ENCODE measurements at regions not wholly inside any gene's neighbourhood (a gene's known extent, or its start where the extent isn't known, plus 50 kb on each side); places are given as distances from the start of the nearest gene placed in this dataset.
A peak's percentile ranks its signal among the peaks of the same experiment; 100 is the strongest.
"Not testable (repeated sequence)": the region's sequence is repeated elsewhere in the genome, so short reads cannot be mapped to it uniquely, and the experiment has no call there.

DNA sequence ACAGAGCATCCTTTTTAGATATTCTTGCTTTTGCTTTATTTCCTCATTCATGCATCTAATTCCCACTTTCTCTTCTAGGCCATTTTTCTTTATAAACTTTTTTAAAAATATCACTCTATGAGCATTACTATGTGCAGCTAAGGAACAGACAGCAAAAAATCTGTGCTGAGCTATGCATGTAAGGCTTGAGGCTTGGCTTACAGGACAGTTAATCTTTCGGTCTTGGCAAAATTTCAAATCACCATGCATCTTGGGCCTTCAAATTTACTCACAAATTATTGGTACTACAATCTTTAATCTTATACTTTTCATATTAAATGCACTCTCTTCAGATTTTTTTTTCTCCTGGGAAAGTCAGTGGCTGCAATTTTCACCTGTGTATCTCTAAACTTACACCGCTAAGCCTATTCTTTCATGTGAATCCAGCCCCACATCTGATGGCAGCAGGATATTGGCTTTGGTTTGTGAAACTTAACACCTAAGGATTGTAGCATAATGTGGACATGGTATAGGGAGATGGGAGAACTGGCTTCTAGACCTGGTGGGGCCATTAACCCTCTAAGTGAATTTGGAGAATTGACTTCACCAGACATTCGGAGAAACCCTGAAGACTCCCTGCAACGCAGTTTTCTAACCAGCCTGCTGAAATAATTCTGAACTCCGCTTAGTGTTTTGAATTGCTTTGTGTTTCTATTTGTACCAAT, 278.3 kb downstream of the SPRY1 start:
- DNase-seq (ENCODE audit: low spot score): no peak

DNA sequence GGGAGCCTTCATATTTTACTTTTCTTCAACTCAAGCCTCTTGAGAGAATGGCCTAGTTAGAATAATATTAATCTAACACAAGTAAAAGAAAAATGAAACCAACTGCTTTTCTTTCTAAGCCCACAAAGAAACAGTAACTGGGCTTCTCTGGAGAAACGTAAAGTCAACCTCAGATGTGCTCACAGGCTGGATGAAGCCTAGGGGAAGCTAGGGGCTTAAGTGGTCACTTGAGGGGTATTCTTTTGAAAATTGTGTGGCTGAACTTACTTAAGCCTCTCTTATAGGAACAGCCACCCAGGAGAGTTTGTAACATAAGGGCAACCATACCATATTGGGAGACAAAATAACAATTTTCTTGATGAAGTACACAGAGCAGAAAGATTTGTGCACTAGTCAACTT, 279.0 kb downstream of the SPRY1 start:
- no peak for DNase-seq (ENCODE audit: low spot score)

- DNase-seq (ENCODE audit: low spot score): no peak
Observed at GRCh38 chr4:123676071-123676889, 279.7 kb downstream of the SPRY1 start.

GRCh38 chr4:123676890-123677229, 280.3 kb downstream of the SPRY1 start:
- no peak for DNase-seq (ENCODE audit: low spot score)

DNA sequence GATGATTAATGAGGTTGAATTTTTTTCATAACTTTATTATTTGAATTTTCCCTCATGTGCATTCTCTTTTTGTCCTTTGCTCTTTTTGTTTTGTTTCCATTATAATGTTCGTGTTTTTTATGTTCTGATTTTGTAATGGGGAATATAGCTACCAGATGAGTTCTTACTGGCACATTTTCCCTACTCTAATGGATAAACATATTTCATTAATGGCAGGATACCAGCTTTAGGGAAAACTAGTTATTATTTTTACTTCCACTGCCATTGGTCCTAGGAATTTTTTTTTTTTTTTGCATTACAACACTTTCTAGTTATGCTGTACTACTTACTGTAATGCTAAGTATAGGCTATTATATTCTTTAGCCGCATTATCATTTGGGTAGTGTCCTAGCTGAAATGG, 286.3 kb downstream of the SPRY1 start:
- no peak for DNase-seq (ENCODE audit: low spot score)

DNA sequence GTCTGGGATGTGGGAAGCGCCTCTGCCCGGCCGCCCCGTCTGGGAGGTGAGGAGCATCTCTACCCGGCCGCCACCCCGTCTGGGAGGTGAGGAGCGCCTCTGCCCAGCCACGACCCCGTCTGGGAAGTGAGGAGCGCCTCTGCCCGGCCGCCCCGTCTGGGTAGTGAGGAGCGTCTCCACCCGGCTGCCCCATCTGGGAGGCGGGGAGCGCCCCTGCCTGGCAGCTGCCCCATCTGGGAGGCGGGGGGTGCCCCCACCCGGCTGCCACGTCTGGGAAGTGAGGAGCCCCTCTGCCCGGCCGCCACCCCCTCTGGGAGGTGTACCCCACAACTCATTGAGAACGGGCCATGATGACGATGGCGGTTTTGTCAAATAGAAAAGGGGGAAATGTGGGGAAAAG, 288.3 kb downstream of the SPRY1 start:
- DNase-seq (ENCODE audit: low spot score): not testable (repeated sequence)

GRCh38 chr4:123695531-123695930, 298.9 kb downstream of the SPRY1 start:
- DNase-seq (ENCODE audit: low spot score): not testable (repeated sequence)

GRCh38 chr4:123696687-123697086, 300.1 kb downstream of the SPRY1 start:
- no peak for DNase-seq (ENCODE audit: low spot score)

DNA sequence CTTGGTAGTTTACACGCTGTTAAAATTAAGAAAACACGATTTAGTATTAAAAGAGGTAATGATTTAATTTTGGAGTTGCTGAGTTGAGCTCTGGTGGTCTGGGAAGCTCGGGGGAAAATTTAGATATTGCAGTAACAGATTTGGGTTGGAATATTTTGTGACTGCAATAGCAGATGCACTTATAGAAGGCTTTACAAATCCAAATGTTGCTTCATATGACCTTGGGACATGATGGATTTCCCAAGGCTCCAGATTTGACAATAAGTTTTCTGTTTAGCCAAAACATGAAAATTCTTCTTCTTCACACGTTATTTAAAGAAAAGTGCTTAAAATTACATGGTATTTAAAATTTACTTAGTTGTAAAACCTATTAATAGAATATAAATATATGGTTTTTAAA, 302.0 kb downstream of the SPRY1 start:
- DNase-seq (ENCODE audit: low spot score): no peak

DNA sequence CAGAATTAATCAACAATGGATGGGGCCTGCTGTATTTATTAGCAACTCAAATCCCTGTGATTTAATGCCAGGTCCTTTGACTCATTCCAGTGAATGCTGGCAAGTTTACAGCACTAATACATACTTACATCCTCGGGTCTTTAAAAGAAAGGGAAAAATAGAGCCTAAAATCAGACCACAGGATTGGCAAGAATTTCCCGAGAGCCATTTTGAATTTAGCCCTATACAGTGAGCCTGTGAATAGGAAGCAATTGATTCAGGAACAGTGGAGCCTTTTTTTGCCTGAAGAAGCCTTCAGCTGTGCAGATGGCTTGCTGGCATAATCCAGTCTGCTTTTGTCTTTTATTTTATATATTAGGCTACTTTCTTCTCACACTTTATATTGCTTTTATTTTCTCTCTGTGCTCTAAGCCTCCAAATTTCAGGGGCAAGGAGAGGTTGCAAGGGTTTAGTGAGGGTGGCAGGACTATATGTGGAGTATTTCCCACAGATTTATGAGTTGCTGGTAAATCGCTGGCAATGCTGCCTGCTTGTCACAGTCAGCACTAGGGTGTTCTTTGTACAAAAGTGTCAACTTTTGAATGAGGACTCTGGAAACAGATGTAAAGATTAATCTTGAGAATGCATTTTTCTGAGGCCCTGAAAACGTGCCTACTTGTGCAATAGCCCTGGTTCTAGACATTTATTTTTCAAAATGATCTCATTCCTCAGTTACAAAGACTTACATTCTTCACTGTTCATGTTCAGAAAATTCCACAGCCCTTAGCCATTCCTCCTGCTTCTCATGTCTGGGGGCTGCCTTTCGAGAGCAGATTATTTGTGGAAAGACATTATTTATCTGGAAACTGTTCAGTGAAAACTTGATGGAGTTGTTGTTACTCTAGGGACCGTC, 303.5 kb downstream of the SPRY1 start:
- peak; percentile 62 for DNase-seq (ENCODE audit: low spot score)

- DNase-seq (ENCODE audit: low spot score): no peak
Observed at GRCh38 chr4:123701131-123701575, 304.6 kb downstream of the SPRY1 start.

DNA sequence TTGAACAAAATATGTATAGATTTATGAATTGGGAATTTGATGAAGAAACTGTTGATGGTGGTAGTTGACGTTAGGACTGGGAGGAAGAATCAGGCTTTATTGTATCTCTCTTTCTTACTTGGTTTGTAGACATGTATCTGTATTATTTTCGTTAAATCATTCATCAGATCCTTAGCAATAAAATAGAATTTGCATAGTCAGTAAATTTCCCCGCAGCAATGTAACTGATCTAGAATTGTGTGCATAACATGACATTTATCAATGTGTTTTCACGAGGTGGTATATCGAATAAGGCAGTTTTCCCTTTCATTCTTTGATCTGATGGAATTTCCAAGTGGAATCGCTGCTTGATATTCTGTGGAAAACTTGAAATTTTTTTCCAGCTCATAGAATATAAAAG, 308.8 kb downstream of the SPRY1 start:
- no peak for DNase-seq (ENCODE audit: low spot score)

GRCh38 chr4:123706973-123707372, 310.4 kb downstream of the SPRY1 start:
- no peak for DNase-seq (ENCODE audit: low spot score)

GRCh38 chr4:123708902-123709301, 312.3 kb downstream of the SPRY1 start:
- no peak for DNase-seq (ENCODE audit: low spot score)

GRCh38 chr4:123709336-123709735, 312.7 kb downstream of the SPRY1 start:
- no peak for DNase-seq (ENCODE audit: low spot score)

DNA sequence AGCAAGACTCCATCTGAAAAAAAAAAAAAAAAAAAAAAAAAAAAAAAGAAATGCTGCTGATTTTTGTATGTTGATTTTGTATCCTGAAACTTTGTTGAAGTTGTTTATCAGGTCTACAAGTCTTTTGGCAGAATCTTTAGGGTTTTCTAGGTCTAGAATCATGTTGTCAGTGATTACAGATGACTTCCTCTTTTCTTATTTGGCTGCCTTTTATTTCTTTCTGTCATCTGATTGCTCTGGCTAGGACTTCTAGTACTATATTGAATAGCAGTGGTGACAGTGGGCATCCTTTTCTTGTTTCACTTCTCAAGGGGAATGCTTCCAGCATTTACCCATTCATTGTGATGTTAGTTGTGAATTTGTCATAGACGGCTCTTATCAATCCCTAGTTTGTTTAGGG, 334.4 kb downstream of the SPRY1 start:
- no peak for DNase-seq (ENCODE audit: low spot score)

DNA sequence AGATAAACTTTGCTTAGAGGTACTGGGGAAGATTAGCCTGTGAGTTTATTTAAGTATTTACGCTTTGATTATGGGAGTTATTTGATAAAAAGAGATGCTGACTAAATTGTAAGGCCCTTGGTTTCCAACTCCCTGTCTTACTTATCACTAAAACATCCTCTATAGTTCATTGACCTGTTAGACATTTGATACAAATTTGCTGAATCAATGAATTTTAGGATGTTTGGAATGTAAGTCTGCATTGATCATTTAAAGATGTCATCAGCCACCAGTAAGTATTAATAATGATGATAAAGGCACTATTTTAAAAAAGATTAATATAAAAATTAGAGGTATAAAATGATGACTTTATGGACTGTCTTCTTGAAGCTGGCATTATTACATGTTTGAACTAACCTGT, 340.6 kb downstream of the SPRY1 start:
- DNase-seq (ENCODE audit: low spot score): no peak

- no peak for DNase-seq (ENCODE audit: low spot score)
Observed at GRCh38 chr4:123739806-123740205, 343.2 kb downstream of the SPRY1 start.

DNA sequence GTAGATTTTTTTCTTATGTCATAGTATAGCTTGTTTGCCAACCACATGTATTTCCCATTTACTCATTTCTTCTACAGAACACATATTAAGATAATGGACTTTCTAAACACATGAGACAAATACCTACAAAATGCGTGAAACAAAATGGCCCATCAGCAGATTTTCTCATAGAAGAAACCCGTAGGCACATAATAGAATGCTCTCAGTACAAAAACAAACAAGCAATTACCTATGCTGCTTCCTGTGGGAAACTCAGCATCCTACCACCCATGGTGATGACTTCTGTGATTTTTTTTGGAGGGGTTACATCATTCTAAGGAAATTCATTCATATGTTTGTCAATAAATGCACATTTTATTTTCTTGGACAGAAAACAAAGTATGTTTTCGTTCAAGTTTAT, 343.6 kb downstream of the SPRY1 start:
- no peak for DNase-seq (ENCODE audit: low spot score)

DNA sequence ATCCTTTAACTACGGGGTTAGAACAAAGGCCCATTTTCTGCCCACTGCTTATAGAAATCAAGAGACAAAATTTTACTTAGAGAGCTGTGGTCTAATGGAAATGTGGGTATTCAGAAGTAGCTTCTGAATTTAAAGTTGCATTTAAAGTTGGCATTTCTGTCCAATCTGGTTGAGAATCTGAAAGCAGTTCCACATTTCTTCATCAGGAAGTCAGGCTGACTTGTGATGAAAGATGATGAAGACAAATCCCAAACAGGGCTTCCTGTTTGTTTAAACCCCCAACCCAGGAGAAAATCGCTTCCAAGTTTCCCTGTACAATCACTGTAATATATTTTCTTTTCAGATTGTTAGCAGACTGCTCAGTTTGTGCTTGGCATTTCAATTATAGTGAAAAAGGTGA, 345.3 kb downstream of the SPRY1 start:
- no peak for DNase-seq (ENCODE audit: low spot score)

DNA sequence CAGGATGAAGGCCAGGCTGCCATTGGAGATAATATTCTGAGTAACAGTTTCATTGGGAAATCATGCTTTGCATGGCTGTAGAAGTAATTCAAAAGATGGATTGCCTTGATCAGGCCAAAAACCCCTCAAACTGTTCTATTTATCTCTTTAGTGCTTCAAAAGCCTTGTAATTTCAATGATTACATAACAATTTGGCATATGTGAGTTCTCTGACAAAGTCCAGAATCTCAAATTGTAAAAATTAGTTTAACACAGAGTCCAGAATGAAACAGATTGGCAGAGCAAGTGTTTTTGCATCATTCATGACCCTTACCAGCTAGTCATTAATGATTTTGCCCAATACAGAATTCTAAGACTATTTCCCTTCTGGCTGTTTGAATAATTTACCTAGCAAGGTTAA, 347.3 kb downstream of the SPRY1 start:
- DNase-seq (ENCODE audit: low spot score): no peak

DNA sequence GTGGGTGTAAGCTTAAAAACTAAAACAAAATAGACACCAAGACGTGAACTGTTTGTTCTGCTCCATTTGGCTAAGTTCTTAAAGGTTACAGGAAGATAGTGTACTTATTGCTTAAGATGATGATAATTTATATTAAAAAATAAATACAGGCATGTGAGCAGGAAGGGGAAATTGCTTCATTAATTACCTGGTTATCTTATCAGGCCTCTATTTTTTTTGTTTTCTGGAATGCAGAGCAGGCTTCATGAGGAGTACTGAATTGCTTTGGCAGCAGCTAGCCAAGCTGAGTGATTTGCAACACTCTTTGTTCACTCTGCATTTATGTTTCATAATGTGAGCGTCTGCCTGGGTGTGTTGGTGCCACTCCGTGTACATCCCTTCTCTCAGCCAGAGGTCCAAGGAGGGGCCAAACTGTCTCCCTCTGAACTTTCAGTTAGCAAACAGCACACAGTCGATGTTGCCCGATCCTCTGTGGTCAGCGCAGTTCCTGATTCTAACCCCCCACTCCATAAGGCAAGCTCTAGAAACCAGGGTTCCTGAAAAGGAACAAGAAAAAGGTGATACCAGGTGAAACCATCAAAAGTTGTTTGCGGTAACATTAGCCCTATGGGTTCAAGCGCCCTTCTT, 348.2 kb downstream of the SPRY1 start:
- no peak for DNase-seq (ENCODE audit: low spot score)

Data from A172 (cell line).